ENCODE measurements at regions not wholly inside any gene's neighbourhood (a gene's known extent, or its start where the extent isn't known, plus 50 kb on each side); places are given as distances from the start of the nearest gene placed in this dataset.

GRCh38 chr15:99509686-99510461 lies 55.9 kb upstream of the MEF2A start:
- Histone ChIP-seq H2AFZ (ENCODE audit: low read length) (no peak overlapping the region), H3K27ac (ENCODE audit: insufficient read depth, low read length) (no peak overlapping the region)
- DNase-seq (ENCODE audit: low read depth in 2 of 2) = no peak

GRCh38 chr15:99511531-99511865 lies 54.3 kb upstream of the MEF2A start:
- Histone ChIP-seq H3K9ac (ENCODE audit: insufficient read depth, low read length) (no peak overlapping the region), H3K79me2 (ENCODE audit: control insufficient read depth, insufficient read depth, low read length) (no peaks in the 10 kb centered on the region), H3K4me2 (ENCODE audit: extremely low read depth, insufficient read depth, low read length) (no peak overlapping the region), H3K9me3 (ENCODE audit: control insufficient read depth, insufficient read depth, low read depth, low read length) (no peaks in the 10 kb centered on the region), H2AFZ (ENCODE audit: low read length) (no peak overlapping the region), H3K4me3 (replicated peaks in 1 of 4; ENCODE audit: control extremely low read depth in 1 of 4, insufficient read depth in 1 of 4, low read depth in 3 of 4, low read length in 4 of 4) (no peak overlapping the region), H3K27me3 (ENCODE audit: control insufficient read depth, insufficient read depth, low read length) (no peaks in the 10 kb centered on the region), H3K36me3 (ENCODE audit: control insufficient read depth, insufficient read depth, low read length) (no peaks in the 10 kb centered on the region), H4K20me1 (ENCODE audit: control insufficient read depth, extremely low read depth, insufficient read depth, low read length) (no peaks in the 10 kb centered on the region), H3K4me1 (ENCODE audit: control insufficient read depth, extremely low read depth, insufficient read depth, low read length) (peaks cover 12% of the 10 kb centered on the region), H3K27ac (ENCODE audit: insufficient read depth, low read length) (no peak overlapping the region)
- no peak for TF ChIP-seq EZH2 (IDR thresholded peaks at IDR 0.05; ENCODE audit: low read length, missing control alignments)
- TF ChIP-seq CTCF (conservative IDR thresholded peaks at IDR 0.05 in 1 of 2, IDR thresholded peaks at IDR 0.05 in 1 of 2; ENCODE audit: low read depth in 1 of 2, low read length in 2 of 2) = no peak
- peak; percentile 75 to 90 for DNase-seq (ENCODE audit: low read depth in 2 of 2)

More at GRCh38 chr15:99509686-99510461, 55.9 kb upstream of the MEF2A start:
- Histone ChIP-seq H4K20me1 (ENCODE audit: control insufficient read depth, extremely low read depth, insufficient read depth, low read length) (no peaks in the 10 kb centered on the region), H3K4me3 (replicated peaks in 1 of 4; ENCODE audit: control extremely low read depth in 1 of 4, insufficient read depth in 1 of 4, low read depth in 3 of 4, low read length in 4 of 4) (no peak overlapping the region), H3K4me2 (ENCODE audit: extremely low read depth, insufficient read depth, low read length) (no peak overlapping the region), H3K9me3 (ENCODE audit: control insufficient read depth, insufficient read depth, low read depth, low read length) (no peaks in the 10 kb centered on the region), H3K36me3 (ENCODE audit: control insufficient read depth, insufficient read depth, low read length) (no peaks in the 10 kb centered on the region), H3K79me2 (ENCODE audit: control insufficient read depth, insufficient read depth, low read length) (no peaks in the 10 kb centered on the region), H3K4me1 (ENCODE audit: control insufficient read depth, extremely low read depth, insufficient read depth, low read length) (peaks cover 12% of the 10 kb centered on the region), H3K27me3 (ENCODE audit: control insufficient read depth, insufficient read depth, low read length) (no peaks in the 10 kb centered on the region), H3K9ac (ENCODE audit: insufficient read depth, low read length) (no peak overlapping the region)
- TF ChIP-seq EZH2 (IDR thresholded peaks at IDR 0.05; ENCODE audit: low read length, missing control alignments) = no peak
- TF ChIP-seq CTCF (conservative IDR thresholded peaks at IDR 0.05 in 1 of 2, IDR thresholded peaks at IDR 0.05 in 1 of 2; ENCODE audit: low read depth in 1 of 2, low read length in 2 of 2) = no peak

- Histone ChIP-seq H3K9ac (ENCODE audit: insufficient read depth, low read length) (no peak overlapping the region), H4K20me1 (ENCODE audit: control insufficient read depth, extremely low read depth, insufficient read depth, low read length) (no peaks in the 10 kb centered on the region), H3K79me2 (ENCODE audit: control insufficient read depth, insufficient read depth, low read length) (no peaks in the 10 kb centered on the region), H3K9me3 (ENCODE audit: control insufficient read depth, insufficient read depth, low read depth, low read length) (no peaks in the 10 kb centered on the region), H3K4me3 (replicated peaks in 1 of 4; ENCODE audit: control extremely low read depth in 1 of 4, insufficient read depth in 1 of 4, low read depth in 3 of 4, low read length in 4 of 4) (no peak overlapping the region), H2AFZ (ENCODE audit: low read length) (no peak overlapping the region), H3K27ac (ENCODE audit: insufficient read depth, low read length) (no peak overlapping the region), H3K27me3 (ENCODE audit: control insufficient read depth, insufficient read depth, low read length) (no peaks in the 10 kb centered on the region), H3K4me2 (ENCODE audit: extremely low read depth, insufficient read depth, low read length) (no peak overlapping the region), H3K36me3 (ENCODE audit: control insufficient read depth, insufficient read depth, low read length) (no peaks in the 10 kb centered on the region), H3K4me1 (ENCODE audit: control insufficient read depth, extremely low read depth, insufficient read depth, low read length) (peaks cover 10% of the 10 kb centered on the region)
- peak in 1 of 2 donors; percentile 43 for DNase-seq (ENCODE audit: low read depth in 2 of 2)
- TF ChIP-seq CTCF (conservative IDR thresholded peaks at IDR 0.05 in 1 of 2, IDR thresholded peaks at IDR 0.05 in 1 of 2; ENCODE audit: low read depth in 1 of 2, low read length in 2 of 2) (no peak), EZH2 (IDR thresholded peaks at IDR 0.05; ENCODE audit: low read length, missing control alignments) (no peak)
Measured at GRCh38 chr15:99511866-99512661, 53.7 kb upstream of the MEF2A start.

All from fibroblast of lung (primary cell).